NB4 (cell line): ENCODE measurements at regions not wholly inside any gene's neighbourhood (a gene's known extent, or its start where the extent isn't known, plus 50 kb on each side); places are given as distances from the start of the nearest gene placed in this dataset.

Experiments
- DNase-seq: peaks from one replicate; pipeline ENCODE4 v3.0.0; 2010; ENCODE audit warnings: low read depth
- H3K4me3 ChIP-seq: one replicate; pipeline ENCODE4 v1.5.1; 2011; ENCODE audit warnings: mild to moderate bottlenecking, low read depth, low read length, moderate library complexity
- CTCF ChIP-seq: IDR thresholded peaks from one replicate; pipeline ENCODE4 v1.5.1; 2012; ENCODE audit warnings: low read depth, low read length
- MYC ChIP-seq: IDR thresholded peaks from 2 replicates; pipeline ENCODE4 v1.6.1; 2011; ENCODE audit warnings: low read depth, low read length
- POLR2A ChIP-seq: IDR thresholded peaks from 2 replicates; pipeline ENCODE4 v1.6.1; 2011; ENCODE audit warnings: mild to moderate bottlenecking; ENCODE audit not compliant: insufficient read length; ENCODE audit errors: extremely low read depth
- TF ChIP-seq, protein P1 (sequence below): IDR thresholded peaks from 2 replicates; pipeline ENCODE4 v1.6.1; 2011; ENCODE audit warnings: low read depth, low read length

DNA sequence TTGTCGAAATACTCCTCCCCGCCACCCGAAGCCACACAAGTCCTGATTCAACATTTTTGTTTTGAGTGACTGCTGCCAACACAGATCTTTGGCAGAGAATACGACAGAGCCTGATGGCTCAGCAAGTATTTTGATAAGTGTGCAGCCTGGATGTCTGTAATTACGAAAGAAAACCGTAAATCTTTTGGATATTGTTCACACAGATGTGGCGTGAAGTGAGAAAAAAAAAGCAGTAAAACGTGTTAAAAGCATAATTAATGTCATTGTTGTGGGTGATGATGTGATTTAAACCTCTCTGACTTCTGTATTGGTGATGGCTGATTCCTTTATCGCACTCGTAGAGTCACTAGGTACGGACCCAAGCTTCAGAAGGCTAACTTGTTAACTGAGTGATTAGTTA is 98.7 kb downstream of the PHETA1 start:
- no peak for TF ChIP-seq CTCF
- TF ChIP-seq, protein P1, sequence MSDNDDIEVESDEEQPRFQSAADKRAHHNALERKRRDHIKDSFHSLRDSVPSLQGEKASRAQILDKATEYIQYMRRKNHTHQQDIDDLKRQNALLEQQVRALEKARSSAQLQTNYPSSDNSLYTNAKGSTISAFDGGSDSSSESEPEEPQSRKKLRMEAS = no peak
- H3K4me3 ChIP-seq = no peak overlapping the region
- no peak for DNase-seq

- DNase-seq = no peak
- H3K4me3 ChIP-seq = no peak overlapping the region
- TF ChIP-seq POLR2A (no peak), MYC (no peak), CTCF (no peak)
- TF ChIP-seq, protein P1 = no peak
These were observed 99.2 kb downstream of the PHETA1 start for GRCh38 chr12:111269718-111270117.

- H3K4me3 ChIP-seq = no peak overlapping the region
- peak; percentile 67 for DNase-seq
- TF ChIP-seq POLR2A (no peak), CTCF (peak; percentile 93)
- TF ChIP-seq, protein P1 = no peak
These were observed 99.9 kb downstream of the PHETA1 start for GRCh38 chr12:111268738-111269572.

DNA sequence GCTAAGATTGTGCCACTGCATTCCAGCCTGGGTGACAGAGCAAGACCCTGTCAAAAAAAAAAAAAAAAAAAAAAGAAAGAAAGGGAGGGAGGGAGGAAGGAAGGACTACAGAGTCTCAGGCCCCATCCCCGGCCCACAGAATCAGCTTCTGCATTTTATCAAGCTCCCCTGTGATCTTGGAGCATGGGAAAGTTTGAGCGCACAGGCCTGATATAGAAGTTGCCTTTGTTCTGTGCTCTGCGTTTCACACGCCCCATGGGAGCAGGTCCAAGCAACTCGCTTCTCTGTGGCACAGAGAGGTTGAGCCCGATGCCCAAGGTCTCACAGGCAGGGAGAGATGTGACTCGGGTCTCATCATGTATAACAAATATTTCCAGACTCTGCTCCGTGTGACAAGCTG is 101.8 kb downstream of the PHETA1 start:
- H3K4me3 ChIP-seq = no peak overlapping the region
- TF ChIP-seq, protein P1 = no peak
- TF ChIP-seq POLR2A = no peak
- TF ChIP-seq CTCF = no peak
- TF ChIP-seq MYC = no peak
- DNase-seq = peak; percentile 28

GRCh38 chr12:111261911-111262676 is 106.8 kb downstream of the PHETA1 start:
- DNase-seq = peak; percentile 54
- no peak for TF ChIP-seq POLR2A
- TF ChIP-seq CTCF = no peak
- TF ChIP-seq, protein P1 = no peak
- TF ChIP-seq MYC = no peak
- no peak overlapping the region for H3K4me3 ChIP-seq
